K562 (cell line): ENCODE measurements at regions not wholly inside any gene's neighbourhood (a gene's known extent, or its start where the extent isn't known, plus 50 kb on each side); places are given as distances from the start of the nearest gene placed in this dataset.

Source experiments
- ATAC-seq: fragments of 200-7000 bp; cut with Tn5 transposase; 3 replicates; pipeline ENCODE4 v1.9.1; 2020; ENCODE audit warnings: moderate library complexity
- BruUV-seq: library from RNA; stranded (reverse); fragments of 400-500 nt; replicated peaks from 2 replicates; lab custom pipeline; 2021; lab: Mats Ljungman, UMichigan
- CTCF ChIA-PET: fragments of 300-600 bp; formaldehyde crosslinking; extraction: SDS; loops from one replicate; lab custom pipeline; 2021; ENCODE audit warnings: low intra/inter-chr PET ratio; lab: Yijun Ruan, JAX
- POLR2A ChIA-PET: fragments of 300-600, 350-650 bp; sonication (Branson Sonifier 250); formaldehyde crosslinking; extraction: SDS; loops from one replicate; lab custom pipeline; 2021; ENCODE audit warnings: antibody characterized with exemption, inconsistent platforms; lab: Yijun Ruan, JAX
- DNase-seq, 4 experiments: peaks; one replicate each; pipeline versions ENCODE4 v3.0.0 to v3.0.0-alpha.2; 2011 to 2018; ENCODE audit warnings: low spot score in 3 of 4, mixed read lengths in 3 of 4; ENCODE audit errors: extremely low read depth in 1 of 4
- FAIRE-seq: peaks from 2 replicates; lab custom pipeline; 2011; peaks lifted over from hg19 to GRCh38; lab: Jason Lieb, UNC
- H2AFZ ChIP-seq: 2 replicates; pipeline ENCODE4 v1.6.0; 2011; ENCODE audit warnings: low read depth, low read length, control low read depth, inconsistent platforms
- H3K27ac ChIP-seq: fragments of 200-600 bp; 3 replicates; pipeline ENCODE4 v1.8.0; 2011; ENCODE audit warnings: low read depth, mild to moderate bottlenecking, control low read depth, inconsistent platforms, low read length, moderate library complexity, mixed read lengths; ENCODE audit errors: extremely low read depth
- H3K27me3 ChIP-seq, 2 experiments: fragments of 300-600 bp in 1 of 2; 2 replicates in 1 of 2; 3 replicates in 1 of 2; pipeline versions ENCODE4 v1.6.0 to v1.8.0; 2011; ENCODE audit warnings: inconsistent platforms in 2 of 2, low read length in 2 of 2, mild to moderate bottlenecking in 1 of 2, mixed read lengths in 1 of 2, moderate library complexity in 1 of 2; ENCODE audit not compliant: control insufficient read depth in 2 of 2, insufficient read depth in 2 of 2
- H3K36me3 ChIP-seq: fragments of 300-600 bp; 3 replicates; pipeline ENCODE4 v1.8.0; 2011; ENCODE audit warnings: mild to moderate bottlenecking, low read length, inconsistent platforms; ENCODE audit not compliant: control insufficient read depth, insufficient read depth
- H3K4me1 ChIP-seq, 2 experiments: fragments of 200-600 bp in 1 of 2; replicated peaks in 1 of 2; 2 replicates in 1 of 2; 3 replicates in 1 of 2; pipeline versions ENCODE4 v1.5.1 to v1.8.0; 2011; ENCODE audit warnings: inconsistent platforms in 2 of 2, low read length in 2 of 2, mild to moderate bottlenecking in 1 of 2, mixed read lengths in 1 of 2, moderate library complexity in 1 of 2; ENCODE audit not compliant: control insufficient read depth in 2 of 2, insufficient read depth in 2 of 2
- H3K4me2 ChIP-seq: 2 replicates; pipeline ENCODE4 v1.6.1; 2011; ENCODE audit warnings: low read length, control low read depth, inconsistent platforms, mixed read lengths; ENCODE audit not compliant: insufficient read depth
- H3K4me3 ChIP-seq: fragments of 200-600 bp; sonication (generic), shearing (Covaris generic); 2 replicates; pipeline ENCODE4 v1.5.1; 2016; ENCODE audit warnings: control low read depth, inconsistent platforms
- H3K79me2 ChIP-seq: fragments of 200-600 bp; 3 replicates; pipeline ENCODE4 v1.8.0; 2011; ENCODE audit warnings: low read length, inconsistent platforms; ENCODE audit not compliant: control insufficient read depth, insufficient read depth
- H3K9ac ChIP-seq, 2 experiments: 2 replicates each; pipeline versions ENCODE4 v1.6.0 to v1.6.1; 2011; ENCODE audit warnings: low read depth in 2 of 2, low read length in 2 of 2, control low read depth in 1 of 2, inconsistent platforms in 1 of 2, mild to moderate bottlenecking in 1 of 2, mixed read lengths in 1 of 2; ENCODE audit not compliant: insufficient read depth in 1 of 2
- H3K9me1 ChIP-seq: one replicate; pipeline ENCODE4 v1.6.0; 2011; ENCODE audit warnings: inconsistent platforms, mild to moderate bottlenecking, low read length, moderate library complexity; ENCODE audit not compliant: control insufficient read depth, insufficient read depth
- H3K9me3 ChIP-seq: replicated peaks from 2 replicates; pipeline ENCODE4 v1.5.1; 2011; ENCODE audit warnings: low read depth, low read length, inconsistent platforms; ENCODE audit not compliant: control insufficient read depth, insufficient read depth
- H4K20me1 ChIP-seq: replicated peaks from 2 replicates; pipeline ENCODE4 v1.6.1; 2011; ENCODE audit warnings: low read length, inconsistent platforms, mixed read lengths; ENCODE audit not compliant: control insufficient read depth, insufficient read depth
- ARHGAP35 ChIP-seq: fragments of 450-650 bp; IDR thresholded peaks from 2 replicates; pipeline ENCODE4 v1.6.1; 2018; ENCODE audit not compliant: partially characterized antibody
- CXXC5 ChIP-seq: fragments of 250-450 bp; sonication (Bioruptor Pico); IDR thresholded peaks from 2 replicates; pipeline ENCODE4 v1.8.0; 2022; ENCODE audit warnings: inconsistent platforms, mild to moderate bottlenecking, moderate library complexity
- GTF2E2 ChIP-seq: fragments of 200-800 bp; sonication (Bioruptor generic); IDR thresholded peaks from 2 replicates; pipeline ENCODE4 v1.6.1; 2016; ENCODE audit warnings: missing genetic modification characterization, missing compliant biosample characterization
- HMG20B ChIP-seq: fragments of 250-450 bp; sonication (Bioruptor Pico); IDR thresholded peaks from 2 replicates; pipeline ENCODE4 v1.5.0; 2021; ENCODE audit warnings: mild to moderate bottlenecking
- KAT7 ChIP-seq: sonication (generic); formaldehyde crosslinking; IDR thresholded peaks from 2 replicates; pipeline ENCODE4 v1.8.0; 2022; ENCODE audit warnings: missing genetic modification reagents, mild to moderate bottlenecking, borderline replicate concordance
- PHB ChIP-seq: fragments of 250-450 bp; sonication (Bioruptor Pico); IDR thresholded peaks from 2 replicates; pipeline ENCODE4 v1.5.0; 2021
- PPARD ChIP-seq: fragments of 250-450 bp; sonication (Bioruptor Pico); IDR thresholded peaks from 2 replicates; pipeline ENCODE4 v1.8.0; 2022; ENCODE audit warnings: inconsistent platforms, mild to moderate bottlenecking, moderate library complexity
- SP2 ChIP-seq: IDR thresholded peaks from 2 replicates; pipeline ENCODE4 v1.6.1; 2011; ENCODE audit warnings: mild to moderate bottlenecking, low read depth, low read length, moderate library complexity; ENCODE audit not compliant: poor library complexity, severe bottlenecking; ENCODE audit errors: extremely low read depth
- STAG1 ChIP-seq: sonication (generic); formaldehyde crosslinking; IDR thresholded peaks from 2 replicates; pipeline ENCODE4 v1.5.0; 2020; ENCODE audit warnings: missing genetic modification reagents, borderline replicate concordance
- TAF15 ChIP-seq: fragments of 200-400 bp; formaldehyde crosslinking; IDR thresholded peaks from 2 replicates; pipeline ENCODE4 v1.6.1; 2017; ENCODE audit warnings: mild to moderate bottlenecking, low read depth, low read length, moderate library complexity
- TRIM28 ChIP-seq: fragments of 450-650 bp; IDR thresholded peaks from 2 replicates; pipeline ENCODE4 v1.6.1; 2017
- ZNF212 ChIP-seq: fragments of 450-650 bp; formaldehyde crosslinking; IDR thresholded peaks from 2 replicates; pipeline ENCODE4 v1.4.0; 2020; ENCODE audit warnings: mild to moderate bottlenecking
- ZNF274 ChIP-seq: IDR thresholded peaks from 2 replicates; pipeline ENCODE4 v1.6.1; 2011; ENCODE audit warnings: low read depth, mild to moderate bottlenecking, low read length, moderate library complexity, borderline replicate concordance
- ZNF347 ChIP-seq: fragments of 450-650 bp; formaldehyde crosslinking; IDR thresholded peaks from 2 replicates; pipeline ENCODE4 v1.4.0; 2020; ENCODE audit warnings: low read depth, mild to moderate bottlenecking, moderate library complexity
- WGBS: fragments of 100-300 bp; shearing (Covaris generic); methylation state at CpG from one replicate; pipeline ENCODE4 v1.1.6; 2016; ENCODE audit warnings: low coverage, mixed read lengths; ENCODE audit not compliant: insufficient coverage; ENCODE audit errors: missing lambda C conversion rate; 5-methylcytosine and 5-hydroxymethylcytosine counted together
- in situ Hi-C: fragments of 300-500 bp; cut with MboI; formaldehyde crosslinking; loops from 4 replicates; pipeline ENCODE4 v1.15.0; 2018; ENCODE audit warnings: inconsistent platforms, mixed read lengths
- intact Hi-C: fragments of 100-400 bp; cut with micrococcal nuclease; formaldehyde crosslinking; loops from 2 replicates; pipeline ENCODE4 v1.14.2; 2022
- TF ChIP-seq, protein P1 (sequence below), 2 experiments: fragments of 450-650 bp; conservative IDR thresholded peaks; 2 replicates each; pipeline ENCODE4 v1.6.1; 2017; ENCODE audit warnings: mild to moderate bottlenecking in 2 of 2, moderate library complexity in 2 of 2
- TF ChIP-seq, protein P2 (sequence below): fragments of 450-650 bp; IDR thresholded peaks from 2 replicates; pipeline ENCODE4 v1.6.1; 2016; ENCODE audit warnings: low read depth

DNA sequence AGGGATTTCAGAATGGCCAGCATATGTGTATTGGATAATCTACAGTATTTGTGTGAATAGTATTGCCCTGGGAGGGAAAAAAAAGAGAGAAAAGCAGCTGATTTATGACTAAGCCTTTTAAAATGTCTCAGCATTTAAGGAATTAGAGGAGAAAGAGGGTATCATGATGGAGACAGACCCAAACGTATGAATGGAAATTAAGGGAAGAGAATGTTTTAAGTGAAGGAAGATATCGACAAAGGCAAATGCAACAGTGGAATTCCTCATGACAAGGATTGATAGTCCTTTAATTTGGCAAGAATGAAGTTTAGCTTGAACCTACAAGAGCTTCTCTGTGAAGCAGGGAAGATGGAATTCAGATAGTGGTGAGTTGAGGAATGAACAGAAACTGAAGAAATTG, 367.3 kb upstream of the POU3F2 start:
- Histone ChIP-seq H4K20me1 (no peaks in the 10 kb centered on the region), H3K9me3 (peaks cover 2% of the 10 kb centered on the region; the same call in 1 of the 2 replicates), H3K27ac (no peak overlapping the region), H3K9me1 (no peaks in the 10 kb centered on the region), H2AFZ (no peak overlapping the region), H3K79me2 (no peaks in the 10 kb centered on the region), H3K36me3 (no peaks in the 10 kb centered on the region), H3K27me3 (no peaks in the 10 kb centered on the region), H3K4me2 (no peak overlapping the region), H3K4me3 (no peak overlapping the region), H3K4me1 (no peaks in the 10 kb centered on the region), H3K9ac (no peak overlapping the region)
- 5% methylated on average over 2 of the region's 2 CpGs for WGBS
- in situ Hi-C loops (no loop called here), intact Hi-C loops (no loop called here)
- DNase-seq (no peak), FAIRE-seq (no peak), ATAC-seq (no peak)
- POLR2A ChIA-PET: no interaction called here
- BruUV-seq: no TSS peak
- CTCF ChIA-PET: no interaction called here
- TF ChIP-seq ZNF274: no peak
- no peak for TF ChIP-seq TAF15
- no peak for TF ChIP-seq HMG20B (CRISPR knock-in tag)
- no peak for TF ChIP-seq KAT7
- TF ChIP-seq ZNF347: no peak
- no peak for TF ChIP-seq GTF2E2 (tag)
- no peak for TF ChIP-seq STAG1
- no peak for TF ChIP-seq SP2
- TF ChIP-seq, protein P1, sequence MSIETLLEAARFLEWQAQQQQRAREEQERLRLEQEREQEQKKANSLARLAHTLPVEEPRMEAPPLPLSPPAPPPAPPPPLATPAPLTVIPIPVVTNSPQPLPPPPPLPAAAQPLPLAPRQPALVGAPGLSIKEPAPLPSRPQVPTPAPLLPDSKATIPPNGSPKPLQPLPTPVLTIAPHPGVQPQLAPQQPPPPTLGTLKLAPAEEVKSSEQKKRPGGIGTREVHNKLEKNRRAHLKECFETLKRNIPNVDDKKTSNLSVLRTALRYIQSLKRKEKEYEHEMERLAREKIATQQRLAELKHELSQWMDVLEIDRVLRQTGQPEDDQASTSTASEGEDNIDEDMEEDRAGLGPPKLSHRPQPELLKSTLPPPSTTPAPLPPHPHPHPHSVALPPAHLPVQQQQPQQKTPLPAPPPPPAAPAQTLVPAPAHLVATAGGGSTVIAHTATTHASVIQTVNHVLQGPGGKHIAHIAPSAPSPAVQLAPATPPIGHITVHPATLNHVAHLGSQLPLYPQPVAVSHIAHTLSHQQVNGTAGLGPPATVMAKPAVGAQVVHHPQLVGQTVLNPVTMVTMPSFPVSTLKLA (conservative IDR thresholded peaks at IDR 0.05): no peak
- TF ChIP-seq, protein P2, sequence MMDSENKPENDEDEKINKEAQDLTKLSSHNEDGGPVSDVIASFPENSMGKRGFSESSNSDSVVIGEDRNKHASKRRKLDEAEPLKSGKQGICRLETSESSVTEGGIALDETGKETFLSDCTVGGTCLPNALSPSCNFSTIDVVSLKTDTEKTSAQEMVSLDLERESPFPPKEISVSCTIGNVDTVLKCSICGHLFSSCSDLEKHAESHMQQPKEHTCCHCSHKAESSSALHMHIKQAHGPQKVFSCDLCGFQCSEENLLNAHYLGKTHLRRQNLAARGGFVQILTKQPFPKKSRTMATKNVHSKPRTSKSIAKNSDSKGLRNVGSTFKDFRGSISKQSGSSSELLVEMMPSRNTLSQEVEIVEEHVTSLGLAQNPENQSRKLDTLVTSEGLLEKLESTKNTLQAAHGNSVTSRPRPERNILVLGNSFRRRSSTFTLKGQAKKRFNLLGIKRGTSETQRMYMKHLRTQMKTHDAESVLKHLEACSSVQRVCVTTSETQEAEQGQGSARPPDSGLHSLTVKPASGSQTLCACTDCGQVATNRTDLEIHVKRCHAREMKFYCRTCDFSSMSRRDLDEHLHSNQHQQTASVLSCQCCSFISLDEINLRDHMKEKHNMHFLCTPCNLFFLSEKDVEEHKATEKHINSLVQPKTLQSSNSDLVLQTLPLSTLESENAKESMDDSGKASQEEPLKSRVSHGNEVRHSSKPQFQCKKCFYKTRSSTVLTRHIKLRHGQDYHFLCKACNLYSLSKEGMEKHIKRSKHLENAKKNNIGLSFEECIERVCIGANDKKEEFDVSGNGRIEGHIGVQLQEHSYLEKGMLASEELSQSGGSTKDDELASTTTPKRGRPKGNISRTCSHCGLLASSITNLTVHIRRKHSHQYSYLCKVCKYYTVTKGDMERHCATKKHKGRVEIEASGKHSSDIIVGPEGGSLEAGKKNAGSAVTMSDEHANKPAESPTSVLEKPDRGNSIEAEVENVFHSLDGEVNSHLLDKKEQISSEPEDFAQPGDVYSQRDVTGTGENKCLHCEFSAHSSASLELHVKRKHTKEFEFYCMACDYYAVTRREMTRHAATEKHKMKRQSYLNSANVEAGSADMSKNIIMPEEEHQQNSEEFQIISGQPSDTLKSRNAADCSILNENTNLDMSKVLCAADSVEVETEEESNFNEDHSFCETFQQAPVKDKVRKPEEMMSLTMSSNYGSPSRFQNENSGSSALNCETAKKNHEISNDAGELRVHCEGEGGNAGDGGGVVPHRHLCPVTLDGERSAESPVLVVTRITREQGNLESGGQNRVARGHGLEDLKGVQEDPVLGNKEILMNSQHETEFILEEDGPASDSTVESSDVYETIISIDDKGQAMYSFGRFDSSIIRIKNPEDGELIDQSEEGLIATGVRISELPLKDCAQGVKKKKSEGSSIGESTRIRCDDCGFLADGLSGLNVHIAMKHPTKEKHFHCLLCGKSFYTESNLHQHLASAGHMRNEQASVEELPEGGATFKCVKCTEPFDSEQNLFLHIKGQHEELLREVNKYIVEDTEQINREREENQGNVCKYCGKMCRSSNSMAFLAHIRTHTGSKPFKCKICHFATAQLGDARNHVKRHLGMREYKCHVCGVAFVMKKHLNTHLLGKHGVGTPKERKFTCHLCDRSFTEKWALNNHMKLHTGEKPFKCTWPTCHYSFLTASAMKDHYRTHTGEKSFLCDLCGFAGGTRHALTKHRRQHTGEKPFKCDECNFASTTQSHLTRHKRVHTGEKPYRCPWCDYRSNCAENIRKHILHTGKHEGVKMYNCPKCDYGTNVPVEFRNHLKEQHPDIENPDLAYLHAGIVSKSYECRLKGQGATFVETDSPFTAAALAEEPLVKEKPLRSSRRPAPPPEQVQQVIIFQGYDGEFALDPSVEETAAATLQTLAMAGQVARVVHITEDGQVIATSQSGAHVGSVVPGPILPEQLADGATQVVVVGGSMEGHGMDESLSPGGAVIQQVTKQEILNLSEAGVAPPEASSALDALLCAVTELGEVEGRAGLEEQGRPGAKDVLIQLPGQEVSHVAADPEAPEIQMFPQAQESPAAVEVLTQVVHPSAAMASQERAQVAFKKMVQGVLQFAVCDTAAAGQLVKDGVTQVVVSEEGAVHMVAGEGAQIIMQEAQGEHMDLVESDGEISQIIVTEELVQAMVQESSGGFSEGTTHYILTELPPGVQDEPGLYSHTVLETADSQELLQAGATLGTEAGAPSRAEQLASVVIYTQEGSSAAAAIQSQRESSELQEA: no peak
- no peak for TF ChIP-seq CXXC5 (CRISPR knock-in tag)
- no peak for TF ChIP-seq ZNF212 (CRISPR knock-in tag)
- TF ChIP-seq ARHGAP35: no peak
- TF ChIP-seq PPARD (CRISPR knock-in tag): no peak
- TF ChIP-seq PHB (CRISPR knock-in tag): no peak
- no peak for TF ChIP-seq TRIM28
